Activated CD4-positive, CD25-positive, alpha-beta regulatory T cell treated with anti-CD3 and anti-CD28 coated beads, Interleukin-2, amount 50 U/mL, for 24 hours (primary cell): ENCODE measurements at regions not wholly inside any gene's neighbourhood (a gene's known extent, or its start where the extent isn't known, plus 50 kb on each side); places are given as distances from the start of the nearest gene placed in this dataset.
"Not testable (repeated sequence)": the region's sequence is repeated elsewhere in the genome, so short reads cannot be mapped to it uniquely, and the experiment has no call there.

Experiments
- ATAC-seq, 2 donors: fragments of 150-1000 bp; cut with Tn5 transposase; one replicate each; pipeline ENCODE4 v1.10.0; 2021; ENCODE audit warnings: mild to moderate bottlenecking in 1 of 2, moderate library complexity in 1 of 2

DNA sequence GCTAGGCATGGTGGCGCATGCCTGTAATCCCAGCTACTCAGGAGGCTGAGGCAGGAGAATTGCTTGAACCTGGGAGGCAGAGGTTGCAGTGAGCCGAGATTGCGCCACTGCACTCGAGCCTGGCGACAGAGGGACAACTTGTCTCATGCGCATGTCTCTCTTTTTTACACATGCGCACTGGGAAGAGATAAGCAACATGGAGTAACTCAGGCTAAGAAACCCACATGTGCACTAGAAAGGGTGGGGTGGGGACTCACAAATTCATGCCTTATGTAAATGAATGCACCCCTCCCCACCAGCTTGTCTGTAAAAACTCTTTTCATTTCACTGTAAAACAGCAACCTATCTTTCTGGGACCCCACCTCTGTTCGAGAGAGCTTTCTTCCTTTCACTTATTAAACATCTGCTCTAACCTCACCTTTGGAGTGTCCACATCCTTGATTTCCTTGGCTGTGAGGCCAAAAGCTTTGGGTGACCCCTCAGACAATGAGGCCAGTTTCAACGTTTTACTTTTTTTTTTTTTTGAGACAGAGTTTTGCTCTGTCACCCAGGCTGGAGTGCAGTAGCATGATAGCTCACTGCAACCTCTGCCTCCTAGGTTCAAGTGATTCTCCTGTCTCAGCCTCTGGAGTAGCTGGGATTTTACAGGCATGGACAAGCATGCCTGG, 91.6 kb upstream of the RMP24 start:
- no peak for ATAC-seq

DNA sequence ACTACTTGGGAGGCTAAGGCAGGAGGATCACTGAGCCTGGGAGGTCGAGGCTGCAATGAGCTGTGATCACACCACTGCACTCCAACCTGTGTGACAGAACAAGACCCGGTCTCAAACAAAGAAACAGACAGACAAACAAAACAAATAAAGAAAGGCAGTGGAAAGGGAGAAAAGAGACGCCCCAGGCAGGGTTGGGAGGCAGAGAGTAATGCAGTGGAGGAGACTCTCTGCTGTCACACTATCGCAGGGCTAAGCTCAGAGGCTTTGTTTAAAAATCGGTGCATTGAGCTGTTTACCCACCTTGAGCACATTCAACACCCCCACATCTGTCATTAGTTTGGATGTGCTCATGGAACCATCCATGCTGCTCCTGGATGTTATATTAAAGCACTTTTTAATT, 84.2 kb upstream of the RMP24 start:
- ATAC-seq = no peak

DNA sequence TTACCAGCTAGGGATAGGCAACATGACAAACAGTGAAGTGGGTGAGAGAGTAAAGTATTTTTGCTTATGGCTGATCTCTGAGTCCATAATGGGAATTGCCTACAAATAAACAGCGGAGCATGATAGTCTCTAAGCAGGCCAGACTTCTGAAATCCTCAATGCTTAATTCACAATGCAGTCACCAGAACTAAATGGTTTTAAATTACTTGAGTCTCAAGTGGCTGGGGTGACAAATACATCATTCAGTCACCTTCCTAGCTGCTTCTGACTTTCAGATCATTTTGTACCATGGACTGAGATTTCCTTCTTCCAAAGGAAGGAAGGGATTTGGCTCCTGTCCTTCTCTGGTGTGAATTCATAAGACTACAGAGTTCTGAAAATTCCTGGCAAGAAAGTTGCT, 82.8 kb upstream of the RMP24 start:
- no peak for ATAC-seq

DNA sequence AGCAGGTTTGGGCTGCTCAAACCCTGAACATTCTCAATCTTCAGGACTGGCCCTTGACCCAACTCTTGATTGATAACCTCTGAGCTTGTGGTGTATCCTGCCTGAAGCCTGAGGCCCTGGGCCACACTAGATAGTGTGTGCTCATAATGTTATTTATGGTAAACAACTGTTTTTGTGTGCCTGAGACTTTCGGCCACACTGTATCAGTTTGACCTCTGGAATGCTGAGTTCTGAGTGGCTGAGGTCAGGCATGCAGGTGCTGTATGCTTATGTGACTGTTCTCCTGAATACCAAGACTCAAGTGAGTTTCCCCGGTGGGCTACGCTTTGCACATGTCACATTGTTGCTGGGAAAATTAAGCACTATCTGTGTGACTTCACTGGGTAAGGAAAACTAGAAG, 82.2 kb upstream of the RMP24 start:
- ATAC-seq = no peak

DNA sequence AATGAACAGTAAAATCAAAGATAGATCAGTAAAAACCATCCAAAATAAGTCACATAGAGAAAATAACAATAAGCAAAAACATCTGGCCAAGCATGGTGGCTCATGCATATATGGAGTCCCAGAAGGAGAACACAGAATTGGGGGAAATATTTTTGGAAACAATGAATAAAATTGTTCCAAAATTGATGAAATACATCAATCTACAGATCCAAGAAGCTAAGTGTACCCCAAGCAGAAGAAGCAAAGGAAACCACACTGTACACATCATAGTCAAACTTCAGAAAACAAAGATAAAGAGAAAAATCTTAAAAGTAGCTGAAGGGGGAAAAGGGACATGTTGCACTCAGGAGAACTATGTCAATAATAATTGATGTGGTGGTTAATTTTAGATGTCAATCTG, 80.4 kb upstream of the RMP24 start:
- no peak for ATAC-seq

DNA sequence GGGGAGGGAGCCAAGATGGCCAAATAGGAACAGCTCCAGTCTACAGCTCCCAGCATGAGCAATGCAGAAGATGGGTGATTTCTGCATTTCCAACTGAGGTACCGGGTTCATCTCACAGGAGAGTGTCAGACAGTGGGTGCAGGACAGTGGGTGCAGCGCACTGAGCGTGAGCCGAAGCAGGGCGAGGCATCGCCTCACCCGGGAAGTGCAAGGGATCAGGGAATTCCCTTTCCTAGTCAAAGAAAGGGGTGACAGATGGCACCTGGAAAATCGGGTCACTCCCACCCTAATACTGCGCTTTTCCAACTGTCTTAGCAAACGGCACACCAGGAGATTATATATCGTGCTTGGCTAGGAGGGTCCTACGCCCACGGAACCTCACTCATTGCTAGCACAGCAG, 75.0 kb upstream of the RMP24 start:
- not testable (repeated sequence) for ATAC-seq

DNA sequence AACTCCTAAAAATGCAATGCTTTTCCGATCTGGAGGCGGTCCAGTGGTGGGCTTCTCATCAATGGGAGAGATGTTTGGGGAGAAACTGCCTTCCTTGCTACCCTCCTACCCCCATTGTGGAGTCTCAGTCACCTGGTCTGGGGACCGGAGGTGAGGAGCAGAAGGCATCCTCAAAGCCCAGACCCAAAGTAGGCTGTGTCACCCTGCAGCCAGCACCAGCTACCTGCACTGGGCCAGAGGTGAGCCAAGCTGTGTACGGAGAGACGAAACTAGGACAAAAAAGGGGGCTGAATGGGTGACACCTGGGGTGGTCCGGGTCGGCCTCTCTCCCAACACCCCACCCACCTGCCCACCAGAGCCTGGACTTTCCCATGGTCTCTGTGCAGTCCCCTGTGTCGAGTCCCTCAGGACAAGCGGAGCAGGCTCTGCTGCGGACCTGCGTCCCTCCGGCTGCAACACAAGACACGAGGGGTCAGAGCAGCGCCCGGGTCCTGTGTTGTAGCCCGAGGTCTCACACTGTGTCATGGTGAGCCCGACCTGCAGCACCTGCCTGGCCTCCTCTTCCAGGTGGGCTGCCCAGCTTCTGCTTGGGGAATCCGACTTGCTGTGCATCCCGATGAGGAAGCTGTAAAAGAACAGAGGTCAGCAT, 68.0 kb upstream of the RMP24 start:
- ATAC-seq = no peak

DNA sequence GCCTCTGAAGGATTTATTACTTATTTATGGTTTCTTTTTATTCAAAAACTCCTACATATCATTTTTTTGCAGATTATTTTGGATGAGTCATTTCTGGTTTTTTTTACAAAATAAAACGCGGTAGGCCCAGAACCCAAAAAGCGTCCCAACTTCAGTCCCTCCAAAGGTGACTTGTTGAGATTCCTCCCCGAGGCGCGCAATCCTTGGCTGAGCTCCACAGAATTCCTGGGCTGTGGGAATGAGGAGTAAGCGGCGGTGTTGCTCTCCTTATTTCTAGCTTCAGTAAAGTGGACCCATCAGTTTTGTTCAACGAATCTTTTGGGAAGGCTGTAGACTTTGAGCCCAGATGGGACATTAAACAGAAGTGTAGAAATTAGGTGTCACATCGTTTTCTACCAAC, 67.0 kb upstream of the RMP24 start:
- ATAC-seq = no peak

DNA sequence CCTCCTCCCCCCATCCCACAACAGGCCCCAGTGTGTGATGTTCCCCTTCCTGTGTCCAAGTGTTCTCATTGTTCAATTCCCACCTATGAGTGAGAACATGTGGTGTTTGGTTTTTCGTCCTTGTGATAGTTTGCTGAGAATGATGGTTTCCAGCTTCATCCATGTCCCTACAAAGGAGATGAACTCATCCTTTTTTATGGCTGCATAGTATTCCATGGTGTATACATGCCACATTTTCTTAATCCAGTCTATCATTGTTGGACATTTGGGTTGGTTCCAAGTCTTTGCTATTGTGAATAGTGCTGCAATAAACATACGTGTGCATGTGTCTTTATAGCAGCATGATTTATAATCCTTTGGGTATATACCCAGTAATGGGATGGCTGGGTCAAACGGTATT, 66.2 kb upstream of the RMP24 start:
- ATAC-seq = not testable (repeated sequence)

DNA sequence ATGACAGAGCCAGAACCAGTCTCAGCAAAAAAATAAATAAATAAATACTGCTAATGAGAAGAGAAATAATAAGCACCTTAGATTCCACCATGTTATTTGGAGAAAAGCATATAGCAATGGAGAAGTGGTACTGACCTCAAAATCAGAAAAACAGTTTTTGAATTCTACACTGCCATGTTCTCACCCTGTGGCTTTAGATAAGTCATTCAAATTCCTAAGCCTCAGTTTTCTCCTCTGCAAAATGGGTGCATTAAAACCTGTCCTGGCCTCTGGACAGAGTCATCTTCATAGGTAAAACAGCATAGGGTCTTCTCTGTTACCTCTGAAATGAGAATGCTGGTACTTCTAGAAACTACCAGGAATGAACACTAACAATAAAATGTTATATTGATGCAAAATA, 62.2 kb upstream of the RMP24 start:
- no peak for ATAC-seq

DNA sequence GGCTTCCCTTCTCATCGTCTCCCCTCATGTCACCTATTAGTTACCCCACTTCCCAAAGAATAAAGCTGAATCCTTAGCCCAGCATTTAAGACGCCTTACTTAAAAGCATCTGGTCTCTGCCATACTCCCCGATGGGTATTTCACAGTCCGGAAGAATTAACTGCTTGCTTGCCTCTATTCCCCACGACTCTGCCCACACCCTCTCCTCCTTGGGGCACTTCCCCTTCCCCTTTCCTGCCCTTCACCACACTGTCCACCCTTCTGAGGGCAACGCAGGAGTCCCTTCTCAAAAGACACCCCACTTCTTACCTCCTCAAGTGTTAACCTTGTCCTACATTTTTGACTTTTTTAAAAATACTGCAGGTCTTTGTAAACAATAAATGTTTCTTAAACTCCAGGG, 60.1 kb upstream of the RMP24 start:
- ATAC-seq = no peak

DNA sequence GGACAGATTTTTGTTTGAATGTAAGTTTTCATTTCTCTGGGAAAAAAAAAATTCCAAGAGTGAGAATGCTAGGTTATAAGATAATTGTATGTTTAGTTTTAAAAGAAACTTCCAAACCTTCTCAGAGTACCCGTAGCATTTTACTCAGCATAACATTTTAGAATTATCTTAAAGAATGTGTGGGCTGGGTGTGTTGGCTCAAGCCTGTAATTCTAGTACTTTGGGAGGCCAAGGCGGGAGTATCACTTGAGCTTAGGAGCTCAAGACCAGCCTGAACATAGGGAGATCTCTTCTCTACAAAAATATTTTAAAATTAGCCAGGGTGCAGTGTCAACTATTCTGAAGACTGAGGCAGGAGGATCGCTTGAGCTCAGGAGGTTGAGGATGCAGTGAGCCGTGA, 57.4 kb upstream of the RMP24 start:
- no peak for ATAC-seq

DNA sequence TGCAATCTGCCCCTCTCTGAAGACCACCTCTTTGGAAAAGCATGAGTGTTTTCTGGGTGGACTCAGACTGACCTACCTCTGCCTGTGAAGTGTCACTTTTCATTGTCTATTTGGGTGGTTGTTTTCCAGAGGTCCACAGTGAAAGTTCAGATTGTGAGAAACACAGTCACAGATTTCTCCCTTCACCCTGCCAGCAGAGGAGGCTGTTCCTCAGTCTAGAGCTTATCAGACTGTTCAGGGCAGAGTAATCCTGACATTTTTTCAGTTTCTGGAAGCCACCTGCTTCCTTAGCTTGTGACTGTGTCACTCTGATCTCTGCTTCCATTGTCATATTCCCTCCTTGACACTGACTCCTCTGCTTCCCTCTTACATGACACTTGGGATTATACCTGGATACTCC, 55.4 kb upstream of the RMP24 start:
- ATAC-seq = no peak

DNA sequence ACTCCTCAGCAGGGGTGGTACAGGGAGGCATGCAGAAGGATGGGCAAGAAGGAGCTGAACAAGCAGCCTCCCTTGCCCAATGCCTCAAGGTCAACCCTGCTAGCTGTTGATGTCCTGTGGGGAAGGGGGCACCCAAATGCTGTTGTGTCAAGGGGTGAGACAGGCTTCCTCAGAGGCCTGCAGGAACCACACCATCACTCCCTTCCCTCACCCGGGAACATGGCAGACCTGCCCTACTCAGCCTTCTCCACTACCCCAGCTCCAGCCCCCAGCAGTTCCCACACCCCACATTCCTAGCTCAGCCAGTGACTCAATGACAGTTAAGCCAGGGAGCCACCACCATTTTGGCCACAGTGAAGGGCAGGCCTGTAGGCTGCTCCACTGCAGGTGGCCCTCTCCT, 53.9 kb upstream of the RMP24 start:
- no peak for ATAC-seq

DNA sequence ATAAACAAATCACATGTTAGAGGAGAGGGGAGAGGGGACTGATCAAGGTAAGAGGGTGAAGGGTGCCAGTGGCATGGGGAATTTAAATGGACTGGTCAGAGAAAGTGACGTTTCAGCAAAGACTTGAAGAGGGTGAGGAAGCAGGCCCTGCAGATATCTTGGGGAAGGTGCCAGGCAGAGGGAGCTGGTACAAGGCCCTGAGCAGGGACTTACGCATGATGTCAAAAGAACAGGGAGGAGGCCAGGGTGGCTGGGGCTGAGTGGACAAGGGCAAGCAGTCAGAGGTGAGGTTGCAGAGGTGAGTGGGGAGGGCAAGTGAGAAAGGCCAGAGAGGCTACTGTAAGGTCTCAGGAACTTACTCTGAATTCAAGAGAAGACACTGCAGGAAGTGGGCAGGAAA, 53.3 kb upstream of the RMP24 start:
- ATAC-seq = no peak

DNA sequence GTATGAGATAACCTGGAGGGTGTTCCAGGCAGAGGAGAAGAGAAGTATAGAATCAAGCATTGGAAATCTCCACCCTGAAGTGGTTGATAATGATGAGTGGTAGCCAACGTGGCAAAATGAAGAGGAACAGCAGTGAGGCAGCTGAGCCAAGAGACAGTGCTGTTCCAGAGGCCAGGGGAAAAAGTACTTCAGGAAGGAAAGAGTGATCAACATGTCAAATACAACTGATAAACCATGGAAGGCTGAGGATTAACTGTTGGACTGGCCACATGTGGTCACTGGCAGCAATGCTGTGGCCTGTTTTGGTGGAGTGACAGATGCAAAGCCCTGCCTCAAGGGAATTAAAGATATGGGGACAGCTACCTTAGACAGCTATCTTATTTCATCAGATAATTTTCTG, 51.9 kb upstream of the RMP24 start:
- ATAC-seq = no peak
